ENCODE measurements at regions not wholly inside any gene's neighbourhood (a gene's known extent, or its start where the extent isn't known, plus 50 kb on each side); places are given as distances from the start of the nearest gene placed in this dataset.

DNA sequence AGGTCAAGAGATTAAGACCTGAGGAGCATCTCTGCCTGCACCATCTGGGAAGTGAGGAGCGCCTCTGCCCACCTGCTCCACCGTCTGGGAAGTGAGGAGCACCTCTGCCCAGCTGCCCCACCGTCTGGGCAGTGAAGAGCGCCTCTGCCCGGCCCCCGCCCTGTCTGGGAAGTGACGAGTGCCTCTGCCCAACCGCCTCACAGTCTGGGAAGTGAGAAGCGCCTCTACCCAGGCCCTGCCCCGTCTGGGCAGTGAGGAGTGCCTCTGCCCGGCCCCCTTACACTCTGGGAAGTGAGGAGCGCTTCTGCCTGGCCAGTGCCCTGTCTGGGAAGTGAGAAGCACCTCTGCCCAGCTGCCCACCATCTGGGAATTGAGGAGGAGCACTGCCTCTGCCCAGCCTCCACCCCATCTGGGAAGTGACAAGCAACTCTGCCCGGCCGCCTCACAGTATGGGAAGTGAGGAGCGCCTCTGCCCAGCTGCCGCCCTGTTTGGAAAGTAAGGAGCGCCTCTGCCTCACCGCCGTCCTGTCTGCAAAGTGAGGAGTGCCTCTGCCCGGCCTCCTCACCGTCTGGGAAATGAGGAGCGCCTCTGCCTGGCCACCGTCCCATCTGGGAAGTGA is 270.4 kb upstream of the NRSN1 start:
- TF ChIP-seq CTCF (IDR thresholded peaks at IDR 0.05; ENCODE audit: extremely low read depth in 1 of 2, insufficient read depth in 1 of 2, low read depth in 1 of 2, low read length in 2 of 2) (no peak), EZH2 (IDR thresholded peaks at IDR 0.05; ENCODE audit: borderline replicate concordance, low read depth, low read length, severe bottlenecking) (no peak), POLR2A (IDR thresholded peaks at IDR 0.05; ENCODE audit: low read depth, low read length) (no peak), JUN (IDR thresholded peaks at IDR 0.05; ENCODE audit: borderline replicate concordance, insufficient read depth, insufficient read length, low read depth) (no peak)
